ENCODE measurements at regions not wholly inside any gene's neighbourhood (a gene's known extent, or its start where the extent isn't known, plus 50 kb on each side); places are given as distances from the start of the nearest gene placed in this dataset.
"Not testable (repeated sequence)": the region's sequence is repeated elsewhere in the genome, so short reads cannot be mapped to it uniquely, and the experiment has no call there.

DNA sequence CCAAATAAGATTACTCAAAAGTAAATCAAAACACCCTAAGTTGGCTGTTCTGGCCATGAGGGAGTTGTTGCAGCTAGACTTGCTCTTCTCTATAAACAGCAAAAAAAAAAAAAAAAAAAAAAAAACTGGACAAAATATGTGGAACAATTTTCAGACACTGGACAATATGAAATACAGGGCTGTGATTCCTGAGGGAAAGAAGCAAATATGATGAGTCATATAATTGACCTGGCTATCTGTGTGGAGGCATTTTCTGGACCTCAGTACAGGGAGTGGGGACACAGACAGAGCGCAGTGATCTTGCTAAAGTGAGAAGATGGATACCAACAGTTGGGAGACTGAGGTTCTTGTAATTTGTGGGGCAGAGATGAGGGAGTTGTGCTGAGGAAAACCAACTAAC is 192.0 kb upstream of the HAND2 start:
- H3K4me1 Mint-ChIP-seq: no peaks in the 10 kb centered on the region
- H3K27ac ChIP-seq (ENCODE audit: low read length): no peak overlapping the region
- TF ChIP-seq CTCF (IDR thresholded peaks at IDR 0.05): no peak
- H3K4me3 Mint-ChIP-seq: no peak overlapping the region
- peaks cover 6% of the 10 kb centered on the region for H3K9me3 ChIP-seq (ENCODE audit: control insufficient read depth, insufficient read depth, low read length)
- H3K27me3 Mint-ChIP-seq (ENCODE audit: low read depth in 2 of 2): no peaks in the 10 kb centered on the region
- peaks cover 12 to 14% of the 10 kb centered on the region in 2 donors for H3K9me3 Mint-ChIP-seq
- no peak for DNase-seq
- H3K36me3 ChIP-seq (ENCODE audit: control insufficient read depth, insufficient read depth, low read length): no peaks in the 10 kb centered on the region
- no peak overlapping the region for H3K4me3 ChIP-seq (ENCODE audit: low read length)
- H3K36me3 Mint-ChIP-seq: no peaks in the 10 kb centered on the region
- intact Hi-C loops (cut with micrococcal nuclease): no loop called here
- no peak overlapping the region for H3K27ac Mint-ChIP-seq
- WGBS (ENCODE audit: insufficient coverage): 80% methylated on average over 1 of the region's 1 CpG
- H3K27me3 ChIP-seq (ENCODE audit: control insufficient read depth, insufficient read depth, low read length): no peaks in the 10 kb centered on the region
- no peak for ATAC-seq
- H3K4me1 ChIP-seq (ENCODE audit: control insufficient read depth, insufficient read depth, low read length): no peaks in the 10 kb centered on the region

DNA sequence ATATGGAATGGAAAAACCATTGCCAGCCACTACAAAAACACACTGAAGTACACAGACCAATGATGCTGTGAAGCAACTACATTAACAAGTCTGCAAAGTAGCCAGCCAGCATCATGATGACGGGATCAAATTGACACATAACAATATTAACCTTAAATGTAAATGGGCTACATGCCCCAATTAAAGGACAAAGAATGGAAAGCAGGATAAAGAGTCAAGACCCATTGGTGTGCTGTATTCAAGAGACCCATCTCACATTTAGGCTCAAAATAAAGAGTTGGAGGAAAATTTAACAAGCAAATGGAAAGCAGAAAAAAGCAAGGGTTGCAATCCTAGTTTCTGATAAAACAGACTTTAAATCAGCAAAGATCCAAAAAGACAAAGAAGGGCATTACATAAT is 188.5 kb upstream of the HAND2 start:
- H3K4me1 ChIP-seq (ENCODE audit: control insufficient read depth, insufficient read depth, low read length); H3K36me3 Mint-ChIP-seq; H3K27me3 Mint-ChIP-seq (ENCODE audit: low read depth in 2 of 2); ATAC-seq; H3K27ac ChIP-seq (ENCODE audit: low read length); DNase-seq; H3K27ac Mint-ChIP-seq; H3K4me3 Mint-ChIP-seq; H3K27me3 ChIP-seq (ENCODE audit: control insufficient read depth, insufficient read depth, low read length); H3K4me3 ChIP-seq (ENCODE audit: low read length); H3K9me3 ChIP-seq (ENCODE audit: control insufficient read depth, insufficient read depth, low read length); H3K36me3 ChIP-seq (ENCODE audit: control insufficient read depth, insufficient read depth, low read length); H3K4me1 Mint-ChIP-seq; intact Hi-C loops (cut with micrococcal nuclease): not testable (repeated sequence)
- 80% methylated on average over 1 of the region's 1 CpG for WGBS (ENCODE audit: insufficient coverage)
- peaks cover 10% of the 10 kb centered on the region in 2 donors for H3K9me3 Mint-ChIP-seq

DNA sequence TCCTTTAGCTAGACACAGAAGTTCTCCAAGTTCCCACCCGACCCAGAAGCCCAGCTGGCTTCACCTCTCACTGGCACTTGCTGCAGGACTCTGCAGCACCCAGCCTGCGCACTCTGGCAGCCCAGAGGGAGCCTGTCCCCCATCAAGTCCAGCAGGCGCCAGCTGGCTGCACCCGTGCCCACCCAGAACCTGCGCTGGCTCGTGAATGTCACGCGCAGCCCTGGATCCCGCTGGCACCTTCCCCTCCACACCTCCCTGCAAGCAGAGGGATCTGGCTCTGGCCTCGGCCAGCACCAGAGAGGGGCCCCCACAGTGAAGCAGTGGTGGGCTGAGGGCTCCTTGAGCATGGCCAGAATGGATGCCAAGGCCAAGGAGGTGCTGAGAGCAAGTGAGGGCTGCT is 187.6 kb upstream of the HAND2 start:
- H3K4me3 ChIP-seq (ENCODE audit: low read length): no peak overlapping the region
- intact Hi-C loops (cut with micrococcal nuclease): no loop called here
- Mint-ChIP-seq H3K27ac (no peak overlapping the region), H3K36me3 (no peaks in the 10 kb centered on the region), H3K4me3 (no peak overlapping the region), H3K9me3 (peaks cover 10% of the 10 kb centered on the region in 2 donors), H3K4me1 (no peaks in the 10 kb centered on the region), H3K27me3 (ENCODE audit: low read depth in 2 of 2) (no peaks in the 10 kb centered on the region)
- H3K9me3 ChIP-seq (ENCODE audit: control insufficient read depth, insufficient read depth, low read length): peaks cover 6% of the 10 kb centered on the region
- DNase-seq: no peak
- TF ChIP-seq CTCF (IDR thresholded peaks at IDR 0.05): no peak
- H3K36me3 ChIP-seq (ENCODE audit: control insufficient read depth, insufficient read depth, low read length): no peaks in the 10 kb centered on the region
- 92% methylated on average over 10 of the region's 10 CpGs for WGBS (ENCODE audit: insufficient coverage)
- no peak overlapping the region for H3K27ac ChIP-seq (ENCODE audit: low read length)
- no peaks in the 10 kb centered on the region for H3K27me3 ChIP-seq (ENCODE audit: control insufficient read depth, insufficient read depth, low read length)
- H3K4me1 ChIP-seq (ENCODE audit: control insufficient read depth, insufficient read depth, low read length): no peaks in the 10 kb centered on the region
- no peak for ATAC-seq

DNA sequence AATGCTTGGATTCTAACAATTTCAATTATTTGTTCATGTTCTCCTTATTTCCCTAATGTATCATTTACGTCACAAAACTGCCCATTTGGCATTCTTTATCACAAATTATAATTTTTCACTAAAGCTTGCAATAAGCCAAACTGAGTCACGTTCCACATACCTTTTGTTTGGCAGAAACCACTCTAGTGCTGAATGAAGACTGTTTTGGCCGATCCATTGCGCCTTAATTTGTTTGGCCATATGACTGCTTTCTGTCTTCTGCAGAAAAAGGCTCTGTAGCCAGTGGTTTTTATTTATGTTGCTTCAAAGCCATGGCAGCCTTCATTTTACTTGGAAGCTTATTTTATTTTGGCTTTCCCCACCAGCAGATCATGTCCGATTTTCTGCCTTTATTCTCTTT is 184.4 kb upstream of the HAND2 start:
- H3K27me3 Mint-ChIP-seq (ENCODE audit: low read depth in 2 of 2): no peaks in the 10 kb centered on the region
- intact Hi-C loops (cut with micrococcal nuclease): no loop called here
- TF ChIP-seq CTCF (IDR thresholded peaks at IDR 0.05): no peak
- no peak for ATAC-seq
- Histone ChIP-seq H3K27ac (ENCODE audit: low read length) (no peak overlapping the region), H3K4me1 (ENCODE audit: control insufficient read depth, insufficient read depth, low read length) (no peaks in the 10 kb centered on the region), H3K9me3 (ENCODE audit: control insufficient read depth, insufficient read depth, low read length) (peaks cover 6% of the 10 kb centered on the region), H3K4me3 (ENCODE audit: low read length) (no peak overlapping the region), H3K27me3 (ENCODE audit: control insufficient read depth, insufficient read depth, low read length) (no peaks in the 10 kb centered on the region), H3K36me3 (ENCODE audit: control insufficient read depth, insufficient read depth, low read length) (no peaks in the 10 kb centered on the region)
- no peak overlapping the region for H3K4me3 Mint-ChIP-seq
- no peak for DNase-seq
- H3K4me1 Mint-ChIP-seq: no peaks in the 10 kb centered on the region
- H3K36me3 Mint-ChIP-seq: no peaks in the 10 kb centered on the region
- H3K9me3 Mint-ChIP-seq: peaks cover 7 to 10% of the 10 kb centered on the region in 2 donors
- WGBS (ENCODE audit: insufficient coverage): 75% methylated on average over 4 of the region's 5 CpGs
- H3K27ac Mint-ChIP-seq: no peak overlapping the region
